ENCODE measurements at regions not wholly inside any gene's neighbourhood (a gene's known extent, or its start where the extent isn't known, plus 50 kb on each side); places are given as distances from the start of the nearest gene placed in this dataset.

GRCh38 chr20:60851826-60852704, 400.0 kb upstream of the CDH4 start:
- H3K4me3 ChIP-seq (ENCODE audit: control insufficient read depth, low read depth, low read length) = no peak overlapping the region
- TF ChIP-seq CTCF (conservative IDR thresholded peaks at IDR 0.05; ENCODE audit: control insufficient read depth, insufficient read depth, low read depth, low read length) = peak; percentile 47
- peak; percentile 6 for DNase-seq (ENCODE audit: low read depth)

GRCh38 chr20:60857708-60858107, 394.4 kb upstream of the CDH4 start:
- peak; percentile 83 for DNase-seq (ENCODE audit: low read depth)

GRCh38 chr20:60862601-60863000, 389.5 kb upstream of the CDH4 start:
- H3K4me3 ChIP-seq (ENCODE audit: control insufficient read depth, low read depth, low read length) = no peak overlapping the region
- no peak for TF ChIP-seq CTCF (conservative IDR thresholded peaks at IDR 0.05; ENCODE audit: control insufficient read depth, insufficient read depth, low read depth, low read length)
- peak; percentile 50 for DNase-seq (ENCODE audit: low read depth)

More at GRCh38 chr20:60857708-60858107, 394.4 kb upstream of the CDH4 start:
- no peak overlapping the region for H3K4me3 ChIP-seq (ENCODE audit: control insufficient read depth, low read depth, low read length)
- TF ChIP-seq CTCF (conservative IDR thresholded peaks at IDR 0.05; ENCODE audit: control insufficient read depth, insufficient read depth, low read depth, low read length) = no peak

- DNase-seq (ENCODE audit: low read depth) = no peak
- TF ChIP-seq CTCF (conservative IDR thresholded peaks at IDR 0.05; ENCODE audit: control insufficient read depth, insufficient read depth, low read depth, low read length) = no peak
- H3K4me3 ChIP-seq (ENCODE audit: control insufficient read depth, low read depth, low read length) = no peak overlapping the region
Observed at GRCh38 chr20:60863548-60863947, 388.5 kb upstream of the CDH4 start.

GRCh38 chr20:60867589-60867988, 384.5 kb upstream of the CDH4 start:
- DNase-seq (ENCODE audit: low read depth) = no peak
- H3K4me3 ChIP-seq (ENCODE audit: control insufficient read depth, low read depth, low read length) = no peak overlapping the region
- no peak for TF ChIP-seq CTCF (conservative IDR thresholded peaks at IDR 0.05; ENCODE audit: control insufficient read depth, insufficient read depth, low read depth, low read length)

- no peak overlapping the region for H3K4me3 ChIP-seq (ENCODE audit: control insufficient read depth, low read depth, low read length)
- DNase-seq (ENCODE audit: low read depth) = peak; percentile 11
- TF ChIP-seq CTCF (conservative IDR thresholded peaks at IDR 0.05; ENCODE audit: control insufficient read depth, insufficient read depth, low read depth, low read length) = no peak
Observed at GRCh38 chr20:60868316-60868891, 383.7 kb upstream of the CDH4 start.

Measured in fibroblast of mammary gland (primary cell).